ENCODE measurements at regions not wholly inside any gene's neighbourhood (a gene's known extent, or its start where the extent isn't known, plus 50 kb on each side); places are given as distances from the start of the nearest gene placed in this dataset.

- TF ChIP-seq EZH2 (IDR thresholded peaks at IDR 0.05) (no peak), CTCF (IDR thresholded peaks at IDR 0.05) (no peak), EZH2phosphoT487 (IDR thresholded peaks at IDR 0.05) (no peak)
Measured at GRCh38 chr1:82143108-82143833, 342.5 kb downstream of the ADGRL2 start.
